HL-60 (cell line): ENCODE measurements at regions not wholly inside any gene's neighbourhood (a gene's known extent, or its start where the extent isn't known, plus 50 kb on each side); places are given as distances from the start of the nearest gene placed in this dataset.

Experiments used
- DNase-seq, 2 experiments: peaks; one replicate each; pipeline ENCODE4 v3.0.0-alpha.2; 2010 to 2020; ENCODE audit warnings: low read depth in 1 of 2, low spot score in 1 of 2
- H3K27ac ChIP-seq: fragments of 250-450 bp; sonication (Bioruptor Pico); replicated peaks from 2 replicates; pipeline ENCODE4 v1.5.1; 2020; ENCODE audit warnings: mild to moderate bottlenecking, moderate library complexity
- H3K27me3 ChIP-seq: fragments of 250-450 bp; sonication (Bioruptor Pico); 2 replicates; pipeline ENCODE4 v1.5.1; 2021; ENCODE audit warnings: mild to moderate bottlenecking, moderate library complexity; ENCODE audit not compliant: insufficient read depth, poor library complexity, severe bottlenecking
- H3K4me3 ChIP-seq: replicated peaks from 2 replicates; pipeline ENCODE4 v1.5.1; 2011; ENCODE audit warnings: mild to moderate bottlenecking, control low read depth, low read length; ENCODE audit not compliant: insufficient read depth
- CTCF ChIP-seq: IDR thresholded peaks from one replicate; pipeline ENCODE4 v1.5.1; 2011; ENCODE audit warnings: low read length, control low read depth, inconsistent platforms; ENCODE audit not compliant: insufficient read depth
- GABPA ChIP-seq: IDR thresholded peaks from 2 replicates; pipeline ENCODE4 v1.6.1; 2012; ENCODE audit warnings: low read depth
- POLR2AphosphoS5 ChIP-seq: IDR thresholded peaks from 2 replicates; pipeline ENCODE4 v1.6.1; 2012; ENCODE audit warnings: low read depth
- REST ChIP-seq: IDR thresholded peaks from 2 replicates; pipeline ENCODE4 v1.6.1; 2012; ENCODE audit warnings: low read depth; ENCODE audit not compliant: insufficient replicate concordance
- SPI1 ChIP-seq: IDR thresholded peaks from 2 replicates; pipeline ENCODE4 v1.6.1; 2012; ENCODE audit warnings: low read depth, mild to moderate bottlenecking, borderline replicate concordance

GRCh38 chr6:20024978-20025377 lies 187.3 kb downstream of the MBOAT1 start:
- no peak for TF ChIP-seq GABPA
- no peak for TF ChIP-seq POLR2AphosphoS5
- no peak for TF ChIP-seq SPI1
- TF ChIP-seq REST: no peak
- TF ChIP-seq CTCF: no peak
- Histone ChIP-seq H3K4me3 (no peak overlapping the region), H3K27me3 (no peaks in the 10 kb centered on the region), H3K27ac (no peak overlapping the region)
- DNase-seq: no peak

GRCh38 chr6:20025681-20026080 lies 186.6 kb downstream of the MBOAT1 start:
- Histone ChIP-seq H3K27ac (no peak overlapping the region), H3K27me3 (no peaks in the 10 kb centered on the region), H3K4me3 (no peak overlapping the region)
- TF ChIP-seq REST: no peak
- TF ChIP-seq SPI1: no peak
- TF ChIP-seq GABPA: no peak
- TF ChIP-seq CTCF: no peak
- TF ChIP-seq POLR2AphosphoS5: no peak
- no peak for DNase-seq

- no peak for DNase-seq
- H3K27ac ChIP-seq: no peak overlapping the region
- TF ChIP-seq GABPA: no peak
- no peak for TF ChIP-seq POLR2AphosphoS5
- no peak for TF ChIP-seq REST
- no peak for TF ChIP-seq SPI1
- no peak for TF ChIP-seq CTCF
- no peak overlapping the region for H3K4me3 ChIP-seq
- no peaks in the 10 kb centered on the region for H3K27me3 ChIP-seq
These were observed 184.1 kb downstream of the MBOAT1 start for GRCh38 chr6:20028143-20028542.
